OCI-LY7 (cell line): ENCODE measurements at regions not wholly inside any gene's neighbourhood (a gene's known extent, or its start where the extent isn't known, plus 50 kb on each side); places are given as distances from the start of the nearest gene placed in this dataset.

Source experiments
- BruUV-seq: library from RNA; stranded (reverse); fragments of 400-500 nt; replicated peaks from 2 replicates; lab custom pipeline; 2021; lab: Mats Ljungman, UMichigan
- CTCF ChIA-PET: fragments of 300-600 bp; sonication (Branson Sonifier 250); formaldehyde crosslinking; loops from one replicate; lab custom pipeline; 2022; ENCODE audit warnings: antibody characterized with exemption; ENCODE audit not compliant: unreplicated experiment; lab: Charles Lee
- POLR2A ChIA-PET: fragments of 300-600 bp; sonication (Branson Sonifier 250); formaldehyde crosslinking; loops from one replicate; lab custom pipeline; 2022; ENCODE audit warnings: antibody characterized with exemption; lab: Charles Lee
- DNase-seq: peaks from one replicate; pipeline ENCODE4 v3.0.0-alpha.2; 2015; ENCODE audit warnings: low spot score
- H2AFZ ChIP-seq: fragments of 200-600 bp; sonication (generic), shearing (Covaris generic); 2 replicates; pipeline ENCODE4 v1.6.1; 2014; ENCODE audit warnings: mild to moderate bottlenecking, antibody characterized with exemption, low read length, moderate library complexity
- H3K27ac ChIP-seq: fragments of 200-600 bp; sonication (generic); 2 replicates; pipeline ENCODE4 v1.5.1; 2014; ENCODE audit warnings: mixed run types, low read depth, mild to moderate bottlenecking, moderate library complexity, low read length, inconsistent platforms; ENCODE audit not compliant: poor library complexity, severe bottlenecking
- H3K36me3 ChIP-seq: fragments of 200-600 bp; sonication (generic); 2 replicates; pipeline ENCODE4 v1.6.1; 2014; ENCODE audit warnings: mild to moderate bottlenecking, antibody characterized with exemption, low read length, moderate library complexity, mixed read lengths; ENCODE audit not compliant: insufficient read depth
- H3K4me1 ChIP-seq: fragments of 200-600 bp; sonication (generic); 2 replicates; pipeline ENCODE4 v1.5.1; 2014; ENCODE audit warnings: mild to moderate bottlenecking, low read length; ENCODE audit not compliant: insufficient read depth, poor library complexity, severe bottlenecking
- H3K4me2 ChIP-seq: fragments of 200-600 bp; sonication (generic); 2 replicates; pipeline ENCODE4 v1.6.1; 2014; ENCODE audit warnings: mild to moderate bottlenecking, low read length
- H3K4me3 ChIP-seq: fragments of 200-600 bp; sonication (generic); 2 replicates; pipeline ENCODE4 v1.5.1; 2014; ENCODE audit warnings: mild to moderate bottlenecking, low read depth, low read length; ENCODE audit not compliant: poor library complexity, severe bottlenecking
- H3K79me2 ChIP-seq: fragments of 200-600 bp; sonication (generic); 2 replicates; pipeline ENCODE4 v1.6.1; 2016; ENCODE audit warnings: low read depth, mild to moderate bottlenecking, low read length, moderate library complexity, mixed read lengths; ENCODE audit not compliant: insufficient read depth
- H3K9me2 ChIP-seq: fragments of 200-600 bp; sonication (generic); 2 replicates; pipeline ENCODE4 v1.6.1; 2016; ENCODE audit warnings: mild to moderate bottlenecking, low read length, mixed read lengths; ENCODE audit not compliant: insufficient read depth
- H3K9me3 ChIP-seq: fragments of 200-600 bp; sonication (generic); 2 replicates; pipeline ENCODE4 v1.6.1; 2014; ENCODE audit warnings: mild to moderate bottlenecking, mixed run types, low read length, mixed read lengths
- H4K20me1 ChIP-seq: fragments of 200-600 bp; sonication (generic); 2 replicates; pipeline ENCODE4 v1.6.1; 2014; ENCODE audit warnings: mild to moderate bottlenecking, antibody characterized with exemption, low read length, moderate library complexity, mixed read lengths; ENCODE audit not compliant: insufficient read depth
- CTCF ChIP-seq: fragments of 200-600 bp; sonication (generic); conservative IDR thresholded peaks from 2 replicates; pipeline ENCODE4 v1.5.1; 2014; ENCODE audit warnings: mild to moderate bottlenecking, antibody characterized with exemption, low read length, moderate library complexity, mixed read lengths
- EZH2phosphoT487 ChIP-seq: fragments of 200-600 bp; sonication (generic); IDR thresholded peaks from 2 replicates; pipeline ENCODE4 v1.6.1; 2018; ENCODE audit warnings: low read depth, borderline replicate concordance, mild to moderate bottlenecking, mixed run types, antibody characterized with exemption, low read length, moderate library complexity, mixed read lengths
- intact Hi-C: fragments of 100-400 bp; cut with micrococcal nuclease; formaldehyde crosslinking; loops from one replicate; pipeline ENCODE4 v1.10.0; 2022; ENCODE audit not compliant: unreplicated experiment

DNA sequence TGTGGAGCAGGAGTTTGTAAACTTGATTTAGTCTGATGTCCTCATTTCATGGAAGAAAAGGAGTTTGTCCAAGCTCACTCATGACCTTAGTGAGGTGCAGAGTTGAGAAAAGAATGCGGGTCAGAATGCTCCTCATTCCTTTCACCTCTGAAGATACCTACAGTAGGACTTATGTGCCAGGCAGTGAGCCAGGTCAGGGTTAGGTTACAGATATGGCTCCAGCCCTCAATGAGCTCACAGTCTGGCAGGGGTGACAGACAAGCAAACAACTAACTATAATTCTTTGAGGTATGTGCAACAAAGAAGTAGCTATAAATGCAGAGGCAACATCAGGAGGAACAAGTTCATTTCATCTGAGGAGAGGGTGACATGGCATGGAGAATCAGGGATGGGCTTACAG is 102.5 kb downstream of the SPATA31D1 start:
- no peaks in the 10 kb centered on the region for H3K79me2 ChIP-seq
- no peak for DNase-seq
- H3K36me3 ChIP-seq = no peaks in the 10 kb centered on the region
- TF ChIP-seq CTCF = no peak
- no peak for TF ChIP-seq EZH2phosphoT487
- no peaks in the 10 kb centered on the region for H3K9me2 ChIP-seq
- H3K9me3 ChIP-seq = no peaks in the 10 kb centered on the region
- peak overlapping the region; percentile 70 for H2AFZ ChIP-seq
- intact Hi-C loops = no loop called here
- peaks cover 40% of the 10 kb centered on the region for H3K4me1 ChIP-seq
- CTCF ChIA-PET = interaction anchor here (1.0 to 1.1 kb wide), 2 partner anchors 11 to 12 kb away, joined by 3 to 5 read pairs; no protein-coding TSS in a partner anchor
- H3K4me3 ChIP-seq = peak overlapping the region; percentile 55
- H3K27ac ChIP-seq = peak overlapping the region; percentile 52
- POLR2A ChIA-PET = interaction anchor here (0.7 to 2.4 kb wide), 8 partner anchors 9 to 237 kb away, joined by 3 to 20 read pairs (median 4); no protein-coding TSS in a partner anchor
- BruUV-seq = no TSS peak
- no peaks in the 10 kb centered on the region for H4K20me1 ChIP-seq
- H3K4me2 ChIP-seq = peak overlapping the region; percentile 87

GRCh38 chr9:82091610-82092009 is 103.0 kb downstream of the SPATA31D1 start:
- Histone ChIP-seq H3K4me3 (peak overlapping the region; percentile 55), H3K4me1 (peaks cover 44% of the 10 kb centered on the region), H3K9me2 (no peaks in the 10 kb centered on the region), H3K27ac (peak overlapping the region; percentile 52), H3K9me3 (no peaks in the 10 kb centered on the region), H3K4me2 (peak overlapping the region; percentile 87), H2AFZ (peak overlapping the region; percentile 70; the same call in 1 of the 2 replicates), H4K20me1 (no peaks in the 10 kb centered on the region), H3K79me2 (no peaks in the 10 kb centered on the region), H3K36me3 (no peaks in the 10 kb centered on the region)
- intact Hi-C loops = no loop called here
- ChIA-PET CTCF (interaction anchor here (1.0 to 1.1 kb wide), 2 partner anchors 10 to 12 kb away, joined by 3 to 5 read pairs; no protein-coding TSS in a partner anchor), POLR2A (interaction anchor here (0.7 to 2.4 kb wide), 7 partner anchors 10 to 238 kb away, joined by 3 to 20 read pairs (median 4); no protein-coding TSS in a partner anchor)
- DNase-seq = peak; percentile 70
- BruUV-seq = no TSS peak
- TF ChIP-seq EZH2phosphoT487 = no peak
- TF ChIP-seq CTCF = no peak

GRCh38 chr9:82101475-82101874 is 112.9 kb downstream of the SPATA31D1 start:
- intact Hi-C loops = loop anchor here (1.0 to 10.0 kb wide), 3 partner anchors 27 to 403 kb away; no protein-coding TSS in a partner anchor
- DNase-seq = peak; percentile 88
- H3K4me3 ChIP-seq = no peak overlapping the region
- TF ChIP-seq EZH2phosphoT487 = no peak
- TF ChIP-seq CTCF = peak; percentile 90
- H3K79me2 ChIP-seq = no peaks in the 10 kb centered on the region
- peak overlapping the region; percentile 79 for H2AFZ ChIP-seq
- peak overlapping the region; percentile 41 for H3K27ac ChIP-seq
- 0 out of 2 replicates have a peak, but pooled peaks cover 5% of the 10 kb centered on the region for H3K9me3 ChIP-seq
- peaks cover 47% of the 10 kb centered on the region for H3K4me1 ChIP-seq
- H4K20me1 ChIP-seq = no peaks in the 10 kb centered on the region
- peak overlapping the region; percentile 52 for H3K4me2 ChIP-seq
- H3K9me2 ChIP-seq = no peaks in the 10 kb centered on the region
- CTCF ChIA-PET = interaction anchor here (0.5 to 2.2 kb wide), 5 partner anchors 10 to 77 kb away, joined by 3 to 6 read pairs (median 5); no protein-coding TSS in a partner anchor
- BruUV-seq = no TSS peak
- no peaks in the 10 kb centered on the region; the same call in 1 of the 2 replicates for H3K36me3 ChIP-seq
- POLR2A ChIA-PET = interaction anchor here (0.6 to 4.1 kb wide), 13 partner anchors 8 to 508 kb away, joined by 3 to 32 read pairs (median 7); no protein-coding TSS in a partner anchor
